Cardiac muscle cell (in vitro differentiated cells and primary cell): ENCODE measurements at regions not wholly inside any gene's neighbourhood (a gene's known extent, or its start where the extent isn't known, plus 50 kb on each side); places are given as distances from the start of the nearest gene placed in this dataset.
A peak's percentile ranks its signal among the peaks of the same experiment; 100 is the strongest.

Source experiments
- DNase-seq, 2 donors: peaks; one replicate each; pipeline versions ENCODE4 v3.0.0 to v3.0.0-alpha.2; 2010 to 2017; ENCODE audit warnings: low read depth in 1 of 2, low spot score in 1 of 2
- H3K27ac ChIP-seq: fragments of 200-600 bp; sonication (generic); 2 replicates; pipeline ENCODE4 v1.5.1; 2016
- H3K27me3 ChIP-seq: fragments of 200-600 bp; sonication (generic); 2 replicates; pipeline ENCODE4 v1.6.0; 2016; ENCODE audit warnings: control low read depth
- H3K36me3 ChIP-seq: fragments of 200-600 bp; sonication (generic); 2 replicates; pipeline ENCODE4 v1.5.1; 2016; ENCODE audit warnings: control low read depth
- H3K4me1 ChIP-seq: fragments of 200-600 bp; sonication (generic); 2 replicates; pipeline ENCODE4 v1.8.1; 2017; ENCODE audit warnings: low read depth, mild to moderate bottlenecking, mixed run types
- H3K4me3 ChIP-seq: fragments of 200-600 bp; sonication (generic); 2 replicates; pipeline ENCODE4 v1.5.1; 2016; ENCODE audit warnings: mild to moderate bottlenecking
- H3K9me3 ChIP-seq: fragments of 200-600 bp; sonication (generic); 2 replicates; pipeline ENCODE4 v1.5.1; 2017; ENCODE audit warnings: low read depth, mild to moderate bottlenecking, control low read depth
- TF ChIP-seq, protein P1 (sequence below): IDR thresholded peaks from 2 replicates; pipeline ENCODE4 v1.5.1; 2012; ENCODE audit warnings: low read depth, mild to moderate bottlenecking, low read length

DNA sequence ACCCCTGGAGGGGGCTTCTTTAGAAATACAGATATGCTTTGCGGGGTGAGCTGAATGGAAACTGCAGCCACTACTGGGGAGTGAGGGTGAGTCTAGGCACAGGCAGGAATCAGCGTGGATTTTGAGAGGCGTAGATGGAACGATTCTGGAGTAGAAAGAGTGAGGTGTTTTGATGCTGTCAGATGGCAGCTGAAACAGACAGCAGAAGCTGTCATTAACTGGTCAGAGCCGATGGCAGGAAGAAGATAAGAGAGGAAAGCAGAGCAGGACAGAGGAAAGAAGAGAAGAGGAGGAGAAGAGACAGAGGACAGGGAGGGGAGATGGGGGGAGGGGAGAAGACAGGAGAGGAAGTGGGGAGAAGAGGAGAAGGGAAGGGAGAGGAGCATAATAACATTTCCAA lies 138.5 kb downstream of the LRIG2 start:
- Histone ChIP-seq H3K36me3 (no peaks in the 10 kb centered on the region), H3K9me3 (no peaks in the 10 kb centered on the region), H3K4me1 (no peaks in the 10 kb centered on the region), H3K4me3 (no peak overlapping the region), H3K27ac (no peak overlapping the region), H3K27me3 (no peaks in the 10 kb centered on the region)
- TF ChIP-seq, protein P1, sequence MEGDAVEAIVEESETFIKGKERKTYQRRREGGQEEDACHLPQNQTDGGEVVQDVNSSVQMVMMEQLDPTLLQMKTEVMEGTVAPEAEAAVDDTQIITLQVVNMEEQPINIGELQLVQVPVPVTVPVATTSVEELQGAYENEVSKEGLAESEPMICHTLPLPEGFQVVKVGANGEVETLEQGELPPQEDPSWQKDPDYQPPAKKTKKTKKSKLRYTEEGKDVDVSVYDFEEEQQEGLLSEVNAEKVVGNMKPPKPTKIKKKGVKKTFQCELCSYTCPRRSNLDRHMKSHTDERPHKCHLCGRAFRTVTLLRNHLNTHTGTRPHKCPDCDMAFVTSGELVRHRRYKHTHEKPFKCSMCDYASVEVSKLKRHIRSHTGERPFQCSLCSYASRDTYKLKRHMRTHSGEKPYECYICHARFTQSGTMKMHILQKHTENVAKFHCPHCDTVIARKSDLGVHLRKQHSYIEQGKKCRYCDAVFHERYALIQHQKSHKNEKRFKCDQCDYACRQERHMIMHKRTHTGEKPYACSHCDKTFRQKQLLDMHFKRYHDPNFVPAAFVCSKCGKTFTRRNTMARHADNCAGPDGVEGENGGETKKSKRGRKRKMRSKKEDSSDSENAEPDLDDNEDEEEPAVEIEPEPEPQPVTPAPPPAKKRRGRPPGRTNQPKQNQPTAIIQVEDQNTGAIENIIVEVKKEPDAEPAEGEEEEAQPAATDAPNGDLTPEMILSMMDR, result no peak
- no peak for DNase-seq

DNA sequence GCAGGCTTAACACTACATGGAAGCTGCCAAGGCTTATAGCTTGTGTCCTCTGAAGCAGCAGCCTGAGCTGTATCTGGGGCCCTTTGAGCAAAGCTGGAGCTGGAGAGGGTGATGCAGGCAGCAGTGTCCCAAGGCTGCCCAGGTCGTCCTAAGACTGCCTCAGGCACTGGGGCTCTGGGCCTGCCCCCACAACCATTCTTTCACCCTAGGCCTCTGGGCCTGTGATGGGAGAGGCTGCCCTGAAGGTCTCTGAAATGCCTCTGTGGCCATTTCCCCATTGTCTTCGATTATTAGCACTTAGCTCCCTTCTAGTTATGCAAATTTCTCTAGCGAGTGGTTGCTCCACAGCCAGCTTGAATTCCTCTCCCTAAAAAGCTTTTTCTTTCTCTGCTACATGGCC lies 142.0 kb downstream of the LRIG2 start:
- H3K27me3 ChIP-seq, result no peaks in the 10 kb centered on the region
- H3K27ac ChIP-seq, result no peak overlapping the region
- TF ChIP-seq, protein P1, result no peak
- H3K4me3 ChIP-seq, result no peak overlapping the region
- peaks cover 33% of the 10 kb centered on the region for H3K4me1 ChIP-seq
- no peaks in the 10 kb centered on the region for H3K36me3 ChIP-seq
- no peaks in the 10 kb centered on the region for H3K9me3 ChIP-seq
- DNase-seq, result no peak

DNA sequence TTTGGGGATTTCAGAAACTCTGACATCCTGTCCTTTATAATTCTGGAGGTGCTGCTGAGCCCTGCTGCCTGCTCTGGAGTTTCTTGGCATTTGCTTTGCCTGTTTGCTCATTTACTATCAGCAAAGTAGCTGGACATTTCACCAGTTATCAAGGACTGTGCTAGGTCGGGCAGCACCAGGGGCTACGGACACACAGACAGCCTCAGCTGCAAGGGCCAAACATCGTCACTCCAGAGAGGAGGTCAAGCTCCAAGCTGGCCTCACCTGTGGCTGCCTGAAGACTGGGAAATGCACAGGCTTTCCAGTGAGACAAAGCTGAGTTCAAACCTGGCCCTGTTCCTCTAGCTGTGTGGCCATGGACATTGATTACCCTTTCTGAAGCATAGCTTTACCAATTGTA lies 143.7 kb downstream of the LRIG2 start:
- Histone ChIP-seq H3K4me1 (peaks cover 50% of the 10 kb centered on the region), H3K36me3 (no peaks in the 10 kb centered on the region), H3K9me3 (no peaks in the 10 kb centered on the region), H3K27me3 (no peaks in the 10 kb centered on the region), H3K27ac (peak overlapping the region; percentile 34), H3K4me3 (no peak overlapping the region)
- no peak for DNase-seq
- TF ChIP-seq, protein P1, result no peak

DNA sequence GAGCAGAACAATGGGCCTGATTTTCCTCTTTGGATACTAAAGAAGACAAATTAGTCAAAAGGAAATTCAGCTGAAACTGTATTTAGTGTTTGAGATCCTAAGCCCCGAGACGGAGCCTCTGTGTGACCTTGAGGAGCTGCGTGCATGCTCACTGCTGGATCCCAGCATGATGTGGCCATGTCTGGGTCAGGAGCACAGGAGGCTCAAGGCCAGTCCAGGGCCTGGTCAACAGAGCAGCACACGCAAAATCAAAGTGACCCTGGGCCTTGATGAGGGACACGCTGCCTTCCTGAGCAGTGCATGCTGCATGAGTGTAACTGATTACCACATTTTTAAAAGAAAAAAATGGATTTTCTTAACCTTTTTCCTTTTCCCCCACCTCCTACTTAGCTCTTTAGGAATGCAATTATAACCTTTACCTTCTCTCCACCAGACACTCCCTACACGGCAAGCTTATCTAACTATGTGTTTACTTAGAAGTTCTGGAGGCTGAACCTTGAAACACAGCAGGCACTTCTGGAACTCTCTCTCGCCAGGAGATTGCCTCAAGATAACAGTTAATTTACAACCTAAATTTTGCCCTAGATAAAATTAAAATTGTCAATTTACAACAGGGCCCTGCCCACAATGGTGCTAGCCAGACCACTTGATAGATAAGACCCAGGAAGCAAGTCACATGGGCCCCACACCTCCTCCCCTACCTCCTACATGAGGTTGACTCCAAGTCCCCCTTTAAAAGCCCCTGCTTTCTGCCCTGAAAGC lies 144.6 kb downstream of the LRIG2 start:
- DNase-seq, result no peak
- TF ChIP-seq, protein P1, result no peak
- Histone ChIP-seq H3K4me1 (peaks cover 50% of the 10 kb centered on the region), H3K4me3 (no peak overlapping the region), H3K27me3 (no peaks in the 10 kb centered on the region), H3K27ac (peak overlapping the region; percentile 34), H3K36me3 (no peaks in the 10 kb centered on the region), H3K9me3 (no peaks in the 10 kb centered on the region)

DNA sequence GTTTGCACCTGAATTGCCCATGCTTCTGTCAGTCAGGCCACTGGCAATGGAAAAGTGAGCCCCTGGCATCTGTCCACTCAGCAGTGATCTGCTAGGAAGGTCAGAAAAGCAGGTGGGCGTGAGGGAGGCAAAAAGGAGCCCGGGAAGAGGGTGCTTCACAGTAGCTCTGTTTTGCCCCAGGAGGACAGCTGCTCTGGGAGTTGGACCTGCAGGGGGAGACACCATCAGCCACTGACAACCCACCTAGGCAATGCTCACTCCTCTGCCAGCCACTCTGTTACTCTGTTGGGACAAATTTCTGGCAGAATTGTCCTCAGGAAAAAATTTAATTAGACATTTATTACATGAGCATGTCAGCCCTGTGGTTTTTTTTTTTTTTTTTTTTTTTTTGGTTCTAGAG lies 146.4 kb downstream of the LRIG2 start:
- H3K27ac ChIP-seq, result no peak overlapping the region
- no peak for DNase-seq
- TF ChIP-seq, protein P1, result peak; percentile 31
- H3K4me1 ChIP-seq, result peaks cover 50% of the 10 kb centered on the region
- H3K4me3 ChIP-seq, result no peak overlapping the region
- H3K36me3 ChIP-seq, result no peaks in the 10 kb centered on the region
- H3K27me3 ChIP-seq, result no peaks in the 10 kb centered on the region
- no peaks in the 10 kb centered on the region for H3K9me3 ChIP-seq
